NT2/D1 (cell line): ENCODE measurements at regions not wholly inside any gene's neighbourhood (a gene's known extent, or its start where the extent isn't known, plus 50 kb on each side); places are given as distances from the start of the nearest gene placed in this dataset.

Source experiments
- SUZ12 ChIP-seq: IDR thresholded peaks from 2 replicates; pipeline ENCODE4 v1.6.1; 2011; ENCODE audit not compliant: insufficient read length, insufficient read depth; ENCODE audit errors: extremely low read depth
- YY1 ChIP-seq: IDR thresholded peaks from 2 replicates; pipeline ENCODE4 v1.6.1; 2011; ENCODE audit not compliant: insufficient read length, insufficient read depth
- ZNF274 ChIP-seq: IDR thresholded peaks from 2 replicates; pipeline ENCODE4 v1.6.1; 2011; ENCODE audit warnings: mild to moderate bottlenecking, low read depth, low read length

GRCh38 chr3:102182162-102182561 lies 252.7 kb upstream of the ZPLD1 start:
- TF ChIP-seq YY1, result no peak
- no peak for TF ChIP-seq SUZ12
- TF ChIP-seq ZNF274, result no peak
